SK-N-SH (cell line): ENCODE measurements at regions not wholly inside any gene's neighbourhood (a gene's known extent, or its start where the extent isn't known, plus 50 kb on each side); places are given as distances from the start of the nearest gene placed in this dataset.

Experiments used
- CTCF ChIA-PET: fragments of 300-600, 350-600 bp; formaldehyde crosslinking; extraction: SDS; loops from one replicate; lab custom pipeline; 2021; lab: Yijun Ruan, JAX
- POLR2A ChIA-PET: fragments of 350-600 bp; sonication (Branson Sonifier 250); formaldehyde crosslinking; extraction: SDS; loops from one replicate; lab custom pipeline; 2020; ENCODE audit warnings: antibody characterized with exemption, inconsistent platforms; lab: Yijun Ruan, JAX
- DNase-seq: peaks from one replicate; pipeline ENCODE4 v3.0.0; 2012
- H2AFZ ChIP-seq: fragments of 200-600 bp; sonication (generic); 2 replicates; pipeline ENCODE4 v1.8.1; 2016; ENCODE audit warnings: antibody characterized with exemption, mild to moderate bottlenecking, low read depth
- H3F3A ChIP-seq: fragments of 200-600 bp; sonication (generic); replicated peaks from 2 replicates; pipeline ENCODE3; 2016; ENCODE audit warnings: antibody characterized with exemption, mild to moderate bottlenecking; ENCODE audit not compliant: insufficient read depth
- H3K27ac ChIP-seq, 2 experiments: fragments of 200-500 bp in 1 of 2; fragments of 200-600 bp in 1 of 2; sonication (Bioruptor generic) in 1 of 2; sonication (generic), shearing (Covaris generic) in 1 of 2; 2 replicates each; pipeline versions ENCODE4 v1.5.1 to v1.6.1; 2014 to 2016; ENCODE audit warnings: low read depth in 2 of 2, inconsistent platforms in 1 of 2, low read length in 1 of 2, mild to moderate bottlenecking in 1 of 2, mixed read lengths in 1 of 2
- H3K27me3 ChIP-seq: fragments of 200-600 bp; sonication (generic), shearing (Covaris generic); 2 replicates; pipeline ENCODE4 v1.6.1; 2016; ENCODE audit warnings: mixed run types; ENCODE audit not compliant: insufficient read depth
- H3K36me3 ChIP-seq, 2 experiments: fragments of 200-500 bp in 1 of 2; fragments of 200-600 bp in 1 of 2; sonication (Bioruptor generic) in 1 of 2; sonication (generic) in 1 of 2; replicated peaks in 1 of 2; 2 replicates each; pipeline versions ENCODE3 to v1.5.1; 2014 to 2016; ENCODE audit warnings: low read length in 1 of 2, mild to moderate bottlenecking in 1 of 2; ENCODE audit not compliant: insufficient read depth in 2 of 2, control insufficient read depth in 1 of 2
- H3K4me1 ChIP-seq, 2 experiments: fragments of 200-500 bp in 1 of 2; fragments of 200-600 bp in 1 of 2; sonication (Bioruptor generic) in 1 of 2; sonication (generic), shearing (Covaris generic) in 1 of 2; 2 replicates each; pipeline versions ENCODE4 v1.5.1 to v1.6.1; 2014 to 2016; ENCODE audit warnings: low read depth in 1 of 2, low read length in 1 of 2, mixed run types in 1 of 2; ENCODE audit not compliant: insufficient read depth in 2 of 2, control insufficient read depth in 1 of 2
- H3K4me2 ChIP-seq: fragments of 200-600 bp; sonication (generic), shearing (Covaris generic); 2 replicates; pipeline ENCODE4 v1.6.1; 2017; ENCODE audit warnings: mixed run types
- H3K4me3 ChIP-seq, 2 experiments: fragments of 200-500 bp in 1 of 2; fragments of 200-600 bp in 1 of 2; sonication (Bioruptor generic) in 1 of 2; sonication (generic), shearing (Covaris generic) in 1 of 2; 2 replicates each; pipeline versions ENCODE4 v1.5.1 to v1.8.1; 2014 to 2016; ENCODE audit warnings: low read depth in 2 of 2, inconsistent platforms in 1 of 2, low read length in 1 of 2, mild to moderate bottlenecking in 1 of 2, mixed read lengths in 1 of 2, moderate library complexity in 1 of 2
- H3K79me2 ChIP-seq: fragments of 200-600 bp; sonication (generic); 2 replicates; pipeline ENCODE4 v1.8.1; 2017; ENCODE audit warnings: mild to moderate bottlenecking; ENCODE audit not compliant: insufficient read depth
- H3K9ac ChIP-seq: fragments of 200-600 bp; sonication (generic); 2 replicates; pipeline ENCODE4 v1.6.1; 2017; ENCODE audit warnings: mixed run types
- H3K9me2 ChIP-seq: fragments of 200-600 bp; sonication (generic); 2 replicates; pipeline ENCODE4 v1.6.1; 2017; ENCODE audit warnings: mixed run types
- H3K9me3 ChIP-seq: fragments of 200-600 bp; sonication (generic); 2 replicates; pipeline ENCODE4 v1.6.1; 2017; ENCODE audit warnings: mixed run types, mild to moderate bottlenecking, moderate library complexity
- H4K20me1 ChIP-seq: fragments of 200-600 bp; sonication (generic); 2 replicates; pipeline ENCODE4 v1.6.1; 2017; ENCODE audit warnings: mild to moderate bottlenecking, mixed run types; ENCODE audit not compliant: insufficient read depth
- CTCF ChIP-seq: fragments of 200-600 bp; sonication (generic); IDR thresholded peaks from 2 replicates; pipeline ENCODE4 v1.6.1; 2017; ENCODE audit warnings: antibody characterized with exemption, mild to moderate bottlenecking, moderate library complexity
- FOXJ3 ChIP-seq: sonication (generic); formaldehyde crosslinking; IDR thresholded peaks from 2 replicates; pipeline ENCODE4 v1.5.1; 2020; ENCODE audit warnings: mild to moderate bottlenecking, missing genetic modification reagents
- FOXM1 ChIP-seq: IDR thresholded peaks from 2 replicates; pipeline ENCODE4 v1.4.0; 2012; ENCODE audit warnings: low read depth, mild to moderate bottlenecking
- GATA2 ChIP-seq: sonication (generic); formaldehyde crosslinking; IDR thresholded peaks from 2 replicates; pipeline ENCODE4 v1.5.0; 2020; ENCODE audit warnings: mild to moderate bottlenecking, missing genetic modification reagents
- JUND ChIP-seq: IDR thresholded peaks from 2 replicates; pipeline ENCODE4 v1.4.0; 2012
- MAX ChIP-seq: IDR thresholded peaks from 2 replicates; pipeline ENCODE4 v1.4.0; 2012; ENCODE audit warnings: low read depth
- NRF1 ChIP-seq: IDR thresholded peaks from 2 replicates; pipeline ENCODE4 v1.6.1; 2012; ENCODE audit warnings: low read depth, mild to moderate bottlenecking, low read length
- PBX3 ChIP-seq: IDR thresholded peaks from 2 replicates; pipeline ENCODE4; 2012
- POLR2AphosphoS5 ChIP-seq: IDR thresholded peaks from 2 replicates; pipeline ENCODE4 v1.6.1; 2012; ENCODE audit warnings: low read depth, low read length
- RAD21 ChIP-seq: IDR thresholded peaks from 2 replicates; pipeline ENCODE4 v1.6.1; 2012; ENCODE audit warnings: mild to moderate bottlenecking, low read length
- RCOR1 ChIP-seq: fragments of 150-350 bp; IDR thresholded peaks from 2 replicates; pipeline ENCODE4 v1.6.1; 2017; ENCODE audit warnings: antibody characterized with exemption, low read length
- REST ChIP-seq: IDR thresholded peaks from 2 replicates; pipeline ENCODE4 v1.6.1; 2012; ENCODE audit warnings: mild to moderate bottlenecking, low read depth, low read length, moderate library complexity
- RXRA ChIP-seq: IDR thresholded peaks from 2 replicates; pipeline ENCODE4 v1.4.0; 2012; ENCODE audit warnings: low read depth, mild to moderate bottlenecking, borderline replicate concordance
- SIN3A ChIP-seq: IDR thresholded peaks from 2 replicates; pipeline ENCODE4 v1.6.1; 2012; ENCODE audit warnings: low read depth, mild to moderate bottlenecking, low read length, moderate library complexity, borderline replicate concordance
- SMC3 ChIP-seq: IDR thresholded peaks from 2 replicates; pipeline ENCODE4 v1.6.1; 2012; ENCODE audit warnings: low read depth, low read length, improper control_type of control experiment
- TAF1 ChIP-seq: IDR thresholded peaks from 2 replicates; pipeline ENCODE4 v1.6.1; 2012; ENCODE audit warnings: low read depth, mild to moderate bottlenecking, low read length, moderate library complexity, borderline replicate concordance
- TEAD4 ChIP-seq: IDR thresholded peaks from 2 replicates; pipeline ENCODE4 v1.4.0; 2012; ENCODE audit warnings: mild to moderate bottlenecking, borderline replicate concordance; ENCODE audit not compliant: insufficient read depth
- YY1 ChIP-seq: IDR thresholded peaks from 2 replicates; pipeline ENCODE4 v1.4.0; 2012; ENCODE audit warnings: low read depth, mild to moderate bottlenecking
- ZBTB33 ChIP-seq: IDR thresholded peaks from 2 replicates; pipeline ENCODE4 v1.4.0; 2012; ENCODE audit warnings: low read depth, borderline replicate concordance
- WGBS: methylation state at CpG from one replicate; pipeline ENCODE4 v1.1.6; 2017; ENCODE audit warnings: low lambda C conversion rate; 5-methylcytosine and 5-hydroxymethylcytosine counted together
- TF ChIP-seq, protein P1 (sequence below): IDR thresholded peaks from 2 replicates; pipeline ENCODE4 v1.4.0; 2012; ENCODE audit warnings: low read depth, borderline replicate concordance

- no peaks in the 10 kb centered on the region for H3K36me3 ChIP-seq
- H3K9me2 ChIP-seq, result no peaks in the 10 kb centered on the region
- peaks cover 3% of the 10 kb centered on the region for H3K9me3 ChIP-seq
- H3K27ac ChIP-seq, result no peak overlapping the region
- no peak for DNase-seq
- 9% methylated on average over 3 of the region's 3 CpGs for WGBS
- CTCF ChIA-PET, result no interaction called here
- H3K9ac ChIP-seq, result no peak overlapping the region
- no peak overlapping the region for H3K4me2 ChIP-seq
- H3K4me3 ChIP-seq, result no peak overlapping the region
- H3K79me2 ChIP-seq, result no peaks in the 10 kb centered on the region
- no peak overlapping the region for H2AFZ ChIP-seq
- H3F3A ChIP-seq, result no peaks in the 10 kb centered on the region
- H3K4me1 ChIP-seq, result no peaks in the 10 kb centered on the region
- TF ChIP-seq FOXJ3 (CRISPR knock-in tag) (no peak), YY1 (no peak), GATA2 (CRISPR knock-in tag) (no peak), FOXM1 (no peak), SIN3A (no peak), POLR2AphosphoS5 (no peak), TAF1 (no peak), ZBTB33 (no peak), PBX3 (no peak), RAD21 (no peak)
- TF ChIP-seq, protein P1, sequence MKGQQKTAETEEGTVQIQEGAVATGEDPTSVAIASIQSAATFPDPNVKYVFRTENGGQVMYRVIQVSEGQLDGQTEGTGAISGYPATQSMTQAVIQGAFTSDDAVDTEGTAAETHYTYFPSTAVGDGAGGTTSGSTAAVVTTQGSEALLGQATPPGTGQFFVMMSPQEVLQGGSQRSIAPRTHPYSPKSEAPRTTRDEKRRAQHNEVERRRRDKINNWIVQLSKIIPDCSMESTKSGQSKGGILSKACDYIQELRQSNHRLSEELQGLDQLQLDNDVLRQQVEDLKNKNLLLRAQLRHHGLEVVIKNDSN, result no peak
- TF ChIP-seq, all 33 proteins: peak for 0
- Histone ChIP-seq H3K27me3 (no peaks in the 10 kb centered on the region), H4K20me1 (no peaks in the 10 kb centered on the region)
- POLR2A ChIA-PET, result no interaction called here
Observed at GRCh38 chr16:8251298-8251697, 339.0 kb downstream of the TMEM114 start.

- no peaks in the 10 kb centered on the region for H3K36me3 ChIP-seq
- no peaks in the 10 kb centered on the region for H3K79me2 ChIP-seq
- H3K9me2 ChIP-seq, result 0 out of 2 replicates have a peak, but pooled peaks cover 2% of the 10 kb centered on the region
- 14% methylated on average over 6 of the region's 8 CpGs for WGBS
- no peak for DNase-seq
- H3K4me3 ChIP-seq, result no peak overlapping the region; a peak in 1 of 4 replicates
- H3K9ac ChIP-seq, result no peak overlapping the region
- no peak overlapping the region for H2AFZ ChIP-seq
- no peaks in the 10 kb centered on the region for H3K4me1 ChIP-seq
- no peak overlapping the region for H3K27ac ChIP-seq
- POLR2A ChIA-PET, result no interaction called here
- no peaks in the 10 kb centered on the region for H4K20me1 ChIP-seq
- no peaks in the 10 kb centered on the region for H3F3A ChIP-seq
- CTCF ChIA-PET, result no interaction called here
- no peaks in the 10 kb centered on the region for H3K27me3 ChIP-seq
- no peak overlapping the region for H3K4me2 ChIP-seq
- H3K9me3 ChIP-seq, result peaks cover 3% of the 10 kb centered on the region
- no peak for TF ChIP-seq SMC3
- TF ChIP-seq RXRA, result no peak
- TF ChIP-seq NRF1, result no peak
- TF ChIP-seq JUND, result no peak
- no peak for TF ChIP-seq TEAD4
- TF ChIP-seq CTCF, result no peak
- no peak for TF ChIP-seq RCOR1
- no peak for TF ChIP-seq POLR2AphosphoS5
- TF ChIP-seq MAX, result no peak
- TF ChIP-seq SIN3A, result no peak
- TF ChIP-seq REST, result no peak
Observed at GRCh38 chr16:8247993-8248392, 342.3 kb downstream of the TMEM114 start.
